ENCODE measurements at regions not wholly inside any gene's neighbourhood (a gene's known extent, or its start where the extent isn't known, plus 50 kb on each side); places are given as distances from the start of the nearest gene placed in this dataset.

GRCh38 chr1:172778456-172779455, 119.9 kb downstream of the FASLG start:
- TF ChIP-seq REST (IDR thresholded peaks at IDR 0.05; ENCODE audit: insufficient replicate concordance, low read depth): no peak
- TF ChIP-seq, protein P1, sequence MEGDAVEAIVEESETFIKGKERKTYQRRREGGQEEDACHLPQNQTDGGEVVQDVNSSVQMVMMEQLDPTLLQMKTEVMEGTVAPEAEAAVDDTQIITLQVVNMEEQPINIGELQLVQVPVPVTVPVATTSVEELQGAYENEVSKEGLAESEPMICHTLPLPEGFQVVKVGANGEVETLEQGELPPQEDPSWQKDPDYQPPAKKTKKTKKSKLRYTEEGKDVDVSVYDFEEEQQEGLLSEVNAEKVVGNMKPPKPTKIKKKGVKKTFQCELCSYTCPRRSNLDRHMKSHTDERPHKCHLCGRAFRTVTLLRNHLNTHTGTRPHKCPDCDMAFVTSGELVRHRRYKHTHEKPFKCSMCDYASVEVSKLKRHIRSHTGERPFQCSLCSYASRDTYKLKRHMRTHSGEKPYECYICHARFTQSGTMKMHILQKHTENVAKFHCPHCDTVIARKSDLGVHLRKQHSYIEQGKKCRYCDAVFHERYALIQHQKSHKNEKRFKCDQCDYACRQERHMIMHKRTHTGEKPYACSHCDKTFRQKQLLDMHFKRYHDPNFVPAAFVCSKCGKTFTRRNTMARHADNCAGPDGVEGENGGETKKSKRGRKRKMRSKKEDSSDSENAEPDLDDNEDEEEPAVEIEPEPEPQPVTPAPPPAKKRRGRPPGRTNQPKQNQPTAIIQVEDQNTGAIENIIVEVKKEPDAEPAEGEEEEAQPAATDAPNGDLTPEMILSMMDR (IDR thresholded peaks at IDR 0.05; ENCODE audit: insufficient read depth, low read length): no peak
- TF ChIP-seq POLR2AphosphoS5 (IDR thresholded peaks at IDR 0.05; ENCODE audit: low read depth): no peak
